DOHH2 (cell line): ENCODE measurements at regions not wholly inside any gene's neighbourhood (a gene's known extent, or its start where the extent isn't known, plus 50 kb on each side); places are given as distances from the start of the nearest gene placed in this dataset.

Source experiments
- H3F3A ChIP-seq: fragments of 200-600 bp; sonication (generic), shearing (Covaris generic); 2 replicates; pipeline ENCODE4 v1.6.0; 2016; ENCODE audit warnings: antibody characterized with exemption, mild to moderate bottlenecking; ENCODE audit not compliant: control insufficient read depth, insufficient read depth
- H3K27ac ChIP-seq: fragments of 200-600 bp; sonication (generic); 2 replicates; pipeline ENCODE4 v1.5.1; 2014; ENCODE audit warnings: low read depth, mild to moderate bottlenecking, low read length, moderate library complexity
- H3K27me3 ChIP-seq: fragments of 200-600 bp; sonication (generic); 2 replicates; pipeline ENCODE4 v1.6.1; 2014; ENCODE audit warnings: mild to moderate bottlenecking, low read length, mixed read lengths; ENCODE audit not compliant: control insufficient read depth
- H3K36me3 ChIP-seq: fragments of 200-600 bp; sonication (generic); 2 replicates; pipeline ENCODE4 v1.6.1; 2014; ENCODE audit warnings: mild to moderate bottlenecking, low read length, moderate library complexity, mixed read lengths; ENCODE audit not compliant: control insufficient read depth
- H3K4me1 ChIP-seq: fragments of 200-600 bp; sonication (generic); 2 replicates; pipeline ENCODE4 v1.6.1; 2014; ENCODE audit warnings: mild to moderate bottlenecking, low read length, mixed read lengths; ENCODE audit not compliant: control insufficient read depth
- H3K4me2 ChIP-seq: fragments of 200-600 bp; sonication (generic); 2 replicates; pipeline ENCODE4 v1.6.0; 2014; ENCODE audit warnings: mild to moderate bottlenecking, low read length, moderate library complexity
- H3K4me3 ChIP-seq: fragments of 200-600 bp; sonication (generic); 2 replicates; pipeline ENCODE4 v1.5.1; 2014; ENCODE audit warnings: mild to moderate bottlenecking, low read length, mixed read lengths
- H3K79me2 ChIP-seq: fragments of 200-600 bp; sonication (generic); 2 replicates; pipeline ENCODE4 v1.6.1; 2014; ENCODE audit warnings: mild to moderate bottlenecking, low read length, mixed read lengths; ENCODE audit not compliant: control insufficient read depth
- H3K9me2 ChIP-seq: fragments of 200-600 bp; sonication (generic); replicated peaks from 2 replicates; pipeline ENCODE4 v1.6.1; 2014; ENCODE audit warnings: mild to moderate bottlenecking, low read length, mixed read lengths; ENCODE audit not compliant: control insufficient read depth
- H3K9me3 ChIP-seq: fragments of 200-600 bp; sonication (generic); 2 replicates; pipeline ENCODE4 v1.6.1; 2014; ENCODE audit warnings: antibody characterized with exemption, low read length, mixed read lengths; ENCODE audit not compliant: control insufficient read depth, insufficient read depth
- H4K20me1 ChIP-seq: fragments of 200-600 bp; sonication (generic); 2 replicates; pipeline ENCODE4 v1.6.0; 2014; ENCODE audit warnings: low read depth, mild to moderate bottlenecking, antibody characterized with exemption, low read length, moderate library complexity; ENCODE audit not compliant: control insufficient read depth, insufficient read depth
- CTCF ChIP-seq: fragments of 200-600 bp; sonication (generic); IDR thresholded peaks from one replicate; pipeline ENCODE4 v1.5.1; 2014; ENCODE audit warnings: antibody characterized with exemption, mild to moderate bottlenecking, low read depth, low read length; ENCODE audit not compliant: poor library complexity, severe bottlenecking
- EZH2phosphoT487 ChIP-seq: fragments of 200-600 bp; sonication (generic); IDR thresholded peaks from 2 replicates; pipeline ENCODE4 v1.6.1; 2017; ENCODE audit warnings: borderline replicate concordance, mild to moderate bottlenecking, antibody characterized with exemption, low read length, moderate library complexity, mixed read lengths

GRCh38 chr16:14364386-14365199 lies 265.5 kb downstream of the PARN start:
- Histone ChIP-seq H3K9me2 (no peaks in the 10 kb centered on the region), H3F3A (no peaks in the 10 kb centered on the region), H4K20me1 (no peaks in the 10 kb centered on the region), H3K9me3 (no peaks in the 10 kb centered on the region), H3K4me1 (peaks cover 15% of the 10 kb centered on the region), H3K36me3 (no peaks in the 10 kb centered on the region), H3K4me2 (no peak overlapping the region), H3K4me3 (no peak overlapping the region), H3K27ac (no peak overlapping the region), H3K27me3 (no peaks in the 10 kb centered on the region), H3K79me2 (no peaks in the 10 kb centered on the region)
- TF ChIP-seq CTCF (no peak), EZH2phosphoT487 (no peak)

- Histone ChIP-seq H3K27me3 (no peaks in the 10 kb centered on the region), H3K27ac (no peak overlapping the region), H3F3A (no peaks in the 10 kb centered on the region), H3K4me1 (peaks cover 21% of the 10 kb centered on the region), H4K20me1 (no peaks in the 10 kb centered on the region), H3K79me2 (no peaks in the 10 kb centered on the region), H3K9me2 (no peaks in the 10 kb centered on the region), H3K4me3 (no peak overlapping the region), H3K36me3 (no peaks in the 10 kb centered on the region), H3K4me2 (no peak overlapping the region), H3K9me3 (no peaks in the 10 kb centered on the region)
- no peak for TF ChIP-seq CTCF
- no peak for TF ChIP-seq EZH2phosphoT487
Observed at GRCh38 chr16:14364112-14364385, 266.0 kb downstream of the PARN start.

- no peak overlapping the region for H3K4me2 ChIP-seq
- no peak overlapping the region for H3K27ac ChIP-seq
- H4K20me1 ChIP-seq = no peaks in the 10 kb centered on the region
- peaks cover 27% of the 10 kb centered on the region for H3K4me1 ChIP-seq
- H3K9me2 ChIP-seq = no peaks in the 10 kb centered on the region
- H3K79me2 ChIP-seq = no peaks in the 10 kb centered on the region
- H3K4me3 ChIP-seq = no peak overlapping the region
- no peaks in the 10 kb centered on the region for H3F3A ChIP-seq
- no peaks in the 10 kb centered on the region for H3K9me3 ChIP-seq
- H3K36me3 ChIP-seq = no peaks in the 10 kb centered on the region
- TF ChIP-seq EZH2phosphoT487 (no peak), CTCF (no peak)
- no peaks in the 10 kb centered on the region for H3K27me3 ChIP-seq
Observed at GRCh38 chr16:14362774-14363371, 267.2 kb downstream of the PARN start.
